Fibroblast of villous mesenchyme (primary cell): ENCODE measurements at regions not wholly inside any gene's neighbourhood (a gene's known extent, or its start where the extent isn't known, plus 50 kb on each side); places are given as distances from the start of the nearest gene placed in this dataset.
A peak's percentile ranks its signal among the peaks of the same experiment; 100 is the strongest.

Source experiments
- DNase-seq: peaks from one replicate; pipeline ENCODE4 v3.0.0-alpha.2; 2010; ENCODE audit warnings: low read depth
- H3K4me3 ChIP-seq: 2 replicates; pipeline ENCODE4 v1.5.1; 2011; ENCODE audit warnings: low read depth, mild to moderate bottlenecking, low read length
- CTCF ChIP-seq: IDR thresholded peaks from 2 replicates; pipeline ENCODE4 v1.5.1; 2012; ENCODE audit warnings: low read depth, mild to moderate bottlenecking, low read length; ENCODE audit not compliant: insufficient read depth

- peak; percentile 7 for DNase-seq
Observed at GRCh38 chrX:20913760-20914159, 460.5 kb upstream of the CNKSR2 start.

DNA sequence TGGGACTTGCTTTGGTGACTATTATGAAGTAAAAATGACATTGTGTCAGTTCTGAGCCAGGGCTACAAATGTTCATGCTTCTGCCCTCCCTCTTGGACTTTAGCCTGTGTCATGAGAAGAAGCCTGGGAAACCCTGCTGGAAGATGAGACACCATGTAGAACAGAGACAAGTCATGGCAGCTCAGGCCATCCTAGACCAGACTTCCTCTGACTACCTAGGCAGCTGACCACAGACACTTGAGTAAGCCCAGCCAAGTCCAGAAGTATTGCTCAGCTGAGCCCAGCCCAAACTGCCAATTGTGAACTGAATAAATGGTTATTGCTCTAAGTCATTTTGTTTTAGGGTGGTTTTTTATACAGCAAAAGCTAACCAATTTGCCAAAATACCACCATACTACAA is 467.6 kb upstream of the CNKSR2 start:
- DNase-seq: no peak
- no peak for TF ChIP-seq CTCF
- no peak overlapping the region for H3K4me3 ChIP-seq

More at GRCh38 chrX:20913760-20914159, 460.5 kb upstream of the CNKSR2 start:
- H3K4me3 ChIP-seq: no peak overlapping the region
- no peak for TF ChIP-seq CTCF

DNA sequence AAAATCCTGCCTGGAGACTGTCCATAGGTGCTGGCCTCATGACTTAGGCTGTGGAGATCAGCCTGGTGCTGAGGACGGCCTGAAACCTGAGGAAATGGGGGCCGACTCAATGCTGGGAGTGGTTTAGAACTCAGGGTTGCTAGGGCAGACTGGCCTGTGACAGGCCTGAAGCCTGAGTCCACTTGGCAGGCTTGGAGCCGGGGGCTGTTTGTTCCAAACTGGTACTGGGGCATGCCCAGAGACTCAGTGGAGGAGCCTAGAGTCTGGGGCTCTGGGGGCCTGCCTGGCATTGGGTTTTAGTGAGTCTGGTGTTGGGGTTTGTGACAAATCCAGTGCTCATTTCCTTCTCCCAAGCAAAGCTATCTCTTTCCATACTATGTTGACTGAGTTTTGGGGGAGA is 489.7 kb upstream of the CNKSR2 start:
- no peak overlapping the region for H3K4me3 ChIP-seq
- TF ChIP-seq CTCF: no peak
- DNase-seq: no peak

DNA sequence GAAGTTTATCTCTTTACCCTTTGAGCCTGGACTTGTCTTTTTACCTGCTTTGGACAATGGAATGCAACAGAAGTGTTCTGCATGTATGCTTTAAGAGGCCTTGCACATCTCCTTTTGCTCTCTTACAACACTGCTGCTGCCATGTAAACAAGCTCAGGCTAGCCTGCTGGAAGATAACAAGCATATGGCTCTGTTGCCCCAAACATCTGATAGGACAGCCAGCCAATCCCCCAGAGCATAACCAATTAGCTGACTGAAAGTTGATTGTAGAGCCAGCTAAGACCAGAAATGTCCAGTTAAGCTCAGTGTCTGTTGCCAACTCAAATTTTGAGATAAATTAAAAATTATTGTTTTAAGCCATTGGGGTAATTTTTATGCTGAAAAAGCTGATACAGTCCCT is 510.6 kb upstream of the CNKSR2 start:
- TF ChIP-seq CTCF: no peak
- DNase-seq: no peak
- no peak overlapping the region for H3K4me3 ChIP-seq

DNA sequence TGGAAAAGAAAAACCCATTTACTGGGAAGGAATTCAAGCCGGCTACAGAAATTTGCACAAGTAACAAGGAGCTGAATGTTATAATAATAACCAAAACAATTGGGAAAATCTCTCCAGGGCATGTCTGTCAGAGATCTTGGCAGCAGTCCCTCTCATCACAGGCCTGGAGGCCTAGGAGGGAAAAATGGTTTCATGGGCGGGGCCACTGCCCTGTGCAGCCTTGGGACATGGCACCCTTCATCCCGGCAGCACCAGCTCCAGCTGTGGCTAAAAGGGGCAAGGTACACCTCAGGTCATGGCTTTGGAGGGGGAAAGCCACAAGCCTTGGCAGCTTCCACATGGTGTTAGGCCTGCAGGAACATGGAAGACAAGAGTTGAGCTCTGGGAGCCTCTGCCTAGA is 513.1 kb upstream of the CNKSR2 start:
- DNase-seq: no peak
- no peak for TF ChIP-seq CTCF
- no peak overlapping the region for H3K4me3 ChIP-seq

DNA sequence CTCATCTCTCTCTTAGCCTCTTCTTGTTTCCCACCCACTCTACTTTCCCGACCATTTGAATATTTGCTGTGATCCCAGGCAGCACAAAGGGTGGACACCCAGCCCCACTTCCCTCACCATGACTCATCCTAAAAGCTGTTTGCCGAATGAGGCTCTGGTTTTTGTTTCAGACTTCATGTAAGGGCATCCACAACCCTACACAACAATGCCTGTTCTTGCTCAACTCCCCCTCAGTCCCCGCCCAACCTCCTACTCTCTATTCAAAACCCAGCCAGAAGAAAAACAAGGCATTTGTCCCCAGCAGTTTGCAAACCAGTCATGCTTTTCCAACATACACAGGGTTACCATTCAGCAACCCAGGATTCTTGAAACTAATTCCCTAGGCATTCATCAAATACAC is 516.5 kb upstream of the CNKSR2 start:
- no peak for TF ChIP-seq CTCF
- H3K4me3 ChIP-seq: no peak overlapping the region
- DNase-seq: peak; percentile 48

GRCh38 chrX:20838477-20838876 is 535.7 kb upstream of the CNKSR2 start:
- no peak overlapping the region for H3K4me3 ChIP-seq
- no peak for TF ChIP-seq CTCF
- no peak for DNase-seq
